Upper lobe of left lung (tissue), 6 donors: ENCODE measurements at regions not wholly inside any gene's neighbourhood (a gene's known extent, or its start where the extent isn't known, plus 50 kb on each side); places are given as distances from the start of the nearest gene placed in this dataset.

Experiments
- ATAC-seq, 2 donors: fragments of 200-7000 bp; cut with Tn5 transposase; one replicate each; pipeline ENCODE4 v1.9.1; 2022; ENCODE audit warnings: mild to moderate bottlenecking in 2 of 2, moderate library complexity in 2 of 2; ENCODE audit not compliant: low FRiP score in 2 of 2
- DNase-seq, 2 donors: peaks; one replicate each; pipeline ENCODE4 v3.0.0-alpha.2; 2019 to 2020
- H3K27ac ChIP-seq, 4 donors: fragments of 200-600 bp; sonication (generic); one replicate each; pipeline ENCODE4 v1.5.1; 2016 to 2019
- H3K27me3 ChIP-seq, 4 donors: fragments of 200-600 bp; sonication (generic); one replicate each; pipeline ENCODE4 v1.5.1; 2017 to 2019
- H3K36me3 ChIP-seq, 4 donors: fragments of 200-600 bp; sonication (generic); one replicate each; pipeline ENCODE4 v1.5.1; 2016 to 2019
- H3K4me1 ChIP-seq, 4 donors: fragments of 200-600 bp; sonication (generic); one replicate each; pipeline ENCODE4 v1.5.1; 2018 to 2019
- H3K4me3 ChIP-seq, 4 donors: fragments of 200-600 bp; sonication (generic); one replicate each; pipeline ENCODE4 v1.5.1; 2017 to 2019; ENCODE audit warnings: mild to moderate bottlenecking in 2 of 4, moderate library complexity in 1 of 4
- H3K9me3 ChIP-seq, 4 donors: fragments of 200-600 bp; sonication (generic); one replicate each; pipeline ENCODE4 v1.5.1; 2018 to 2019
- EP300 ChIP-seq, 4 donors: sonication (generic); formaldehyde crosslinking; IDR thresholded peaks; one replicate each; pipeline ENCODE4 v1.5.1; 2017; ENCODE audit warnings: antibody characterized with exemption in 4 of 4, control low read depth in 2 of 4
- POLR2A ChIP-seq, 4 donors: fragments of 450-650 bp; IDR thresholded peaks; one replicate each; pipeline ENCODE4 v1.5.1; 2016 to 2017; ENCODE audit warnings: antibody characterized with exemption in 4 of 4, mild to moderate bottlenecking in 2 of 4
- POLR2AphosphoS5 ChIP-seq, 2 donors: sonication (generic); formaldehyde crosslinking; IDR thresholded peaks; one replicate each; pipeline ENCODE4 v1.5.1; 2017; ENCODE audit warnings: antibody characterized with exemption in 2 of 2
- WGBS, 2 donors: methylation state at CpG; one replicate each; pipeline ENCODE4 v1.1.5; 2017 to 2018; 5-methylcytosine and 5-hydroxymethylcytosine counted together
- TF ChIP-seq, protein P1 (sequence below), 6 experiments: fragments of 450-650 bp in 4 of 6; fragments of 200-600 bp in 2 of 6; sonication (generic) in 2 of 6; IDR thresholded peaks; one replicate each; pipeline ENCODE4 v1.5.1; 2016 to 2019; ENCODE audit warnings: antibody characterized with exemption in 6 of 6
- donor health status: DM: no; HTN: no; CAD: no; lungs with moderate emphysema.
- donor health status: DM: no; HTN: yes; CAD: no; lungs with severe emphysema.

DNA sequence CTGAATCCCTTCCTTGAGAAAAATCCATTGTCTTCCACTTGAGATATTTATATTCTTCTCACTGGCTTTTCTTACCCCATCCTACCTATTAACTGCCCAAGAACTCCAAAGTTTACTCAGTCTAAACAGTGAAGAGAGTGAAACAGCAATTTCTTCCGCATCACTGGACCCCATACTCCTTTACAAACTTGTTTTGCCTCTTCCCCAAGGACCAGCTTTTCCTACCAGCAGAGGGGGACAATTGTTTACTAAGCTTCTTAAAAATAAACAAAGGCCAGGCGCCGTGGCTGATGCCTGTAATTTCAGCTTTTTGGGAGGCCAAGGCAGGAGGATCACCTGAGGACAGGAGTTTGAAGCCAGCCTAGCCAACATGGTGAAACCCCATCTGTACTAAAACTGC, 52.0 kb downstream of the LRATD1 start:
- ATAC-seq (no peak), DNase-seq (no peak)
- no peak for TF ChIP-seq POLR2A (IDR thresholded peaks at IDR 0.05)
- no peak for TF ChIP-seq POLR2AphosphoS5 (IDR thresholded peaks at IDR 0.05)
- TF ChIP-seq, protein P1, sequence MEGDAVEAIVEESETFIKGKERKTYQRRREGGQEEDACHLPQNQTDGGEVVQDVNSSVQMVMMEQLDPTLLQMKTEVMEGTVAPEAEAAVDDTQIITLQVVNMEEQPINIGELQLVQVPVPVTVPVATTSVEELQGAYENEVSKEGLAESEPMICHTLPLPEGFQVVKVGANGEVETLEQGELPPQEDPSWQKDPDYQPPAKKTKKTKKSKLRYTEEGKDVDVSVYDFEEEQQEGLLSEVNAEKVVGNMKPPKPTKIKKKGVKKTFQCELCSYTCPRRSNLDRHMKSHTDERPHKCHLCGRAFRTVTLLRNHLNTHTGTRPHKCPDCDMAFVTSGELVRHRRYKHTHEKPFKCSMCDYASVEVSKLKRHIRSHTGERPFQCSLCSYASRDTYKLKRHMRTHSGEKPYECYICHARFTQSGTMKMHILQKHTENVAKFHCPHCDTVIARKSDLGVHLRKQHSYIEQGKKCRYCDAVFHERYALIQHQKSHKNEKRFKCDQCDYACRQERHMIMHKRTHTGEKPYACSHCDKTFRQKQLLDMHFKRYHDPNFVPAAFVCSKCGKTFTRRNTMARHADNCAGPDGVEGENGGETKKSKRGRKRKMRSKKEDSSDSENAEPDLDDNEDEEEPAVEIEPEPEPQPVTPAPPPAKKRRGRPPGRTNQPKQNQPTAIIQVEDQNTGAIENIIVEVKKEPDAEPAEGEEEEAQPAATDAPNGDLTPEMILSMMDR (IDR thresholded peaks at IDR 0.05), result no peak
- TF ChIP-seq EP300 (IDR thresholded peaks at IDR 0.05), result no peak
- no peak overlapping the region for H3K4me3 ChIP-seq
- no peaks in the 10 kb centered on the region for H3K36me3 ChIP-seq
- no peak overlapping the region for H3K27ac ChIP-seq
- no peaks in the 10 kb centered on the region for H3K27me3 ChIP-seq
- no peaks in the 10 kb centered on the region for H3K9me3 ChIP-seq
- H3K4me1 ChIP-seq, result no peaks in the 10 kb centered on the region
- WGBS, 2 donors, result 70 to 76% methylated on average over 3 of the region's 3 CpGs

DNA sequence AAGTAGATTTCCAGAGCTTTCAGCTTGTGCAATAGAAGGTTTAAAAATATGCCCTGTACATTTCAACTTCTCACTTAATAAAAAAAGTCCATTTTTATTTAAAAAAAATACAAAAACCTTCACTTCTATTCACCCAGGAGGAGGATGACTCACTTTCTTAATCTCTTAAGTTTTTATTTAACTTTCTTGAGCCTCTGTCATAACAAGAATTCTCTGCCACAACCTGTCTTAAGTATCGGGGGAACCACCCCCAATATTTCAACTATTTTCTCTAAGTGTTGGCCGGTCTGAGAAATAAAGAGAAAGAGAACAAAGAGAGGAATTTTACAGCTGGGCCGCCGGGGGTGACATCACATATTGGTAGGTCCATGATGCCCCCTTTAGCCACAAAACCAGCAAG, 58.4 kb downstream of the LRATD1 start:
- H3K9me3 ChIP-seq, result no peaks in the 10 kb centered on the region
- no peaks in the 10 kb centered on the region for H3K4me1 ChIP-seq
- H3K27ac ChIP-seq, result no peak overlapping the region
- no peaks in the 10 kb centered on the region for H3K27me3 ChIP-seq
- H3K4me3 ChIP-seq, result no peak overlapping the region
- no peak for DNase-seq
- no peak for TF ChIP-seq POLR2A (IDR thresholded peaks at IDR 0.05)
- no peak for TF ChIP-seq EP300 (IDR thresholded peaks at IDR 0.05)
- no peak for TF ChIP-seq POLR2AphosphoS5 (IDR thresholded peaks at IDR 0.05)
- TF ChIP-seq, protein P1 (IDR thresholded peaks at IDR 0.05), result no peak
- no peak for ATAC-seq
- H3K36me3 ChIP-seq, result no peaks in the 10 kb centered on the region
- WGBS, 2 donors, result 90 to 95% methylated on average over 4 of the region's 4 CpGs

DNA sequence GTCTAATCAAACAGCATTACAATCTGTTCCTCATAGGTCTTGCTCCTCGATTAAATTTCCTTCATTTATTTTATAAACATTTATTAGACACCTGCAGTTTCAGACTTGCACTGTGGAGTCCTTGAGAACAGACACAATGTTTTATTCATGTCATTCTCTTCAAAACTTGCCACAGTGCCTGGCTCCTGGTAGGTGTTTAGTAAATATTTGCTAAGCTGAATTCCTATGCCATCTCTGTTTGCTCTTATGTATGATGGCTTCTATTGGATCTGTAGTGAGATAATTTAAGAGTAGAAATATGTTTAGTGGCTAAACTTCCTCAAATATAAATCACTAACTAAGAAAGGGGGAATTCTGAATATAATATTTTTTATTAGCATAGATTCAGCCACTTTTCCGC, 61.4 kb downstream of the LRATD1 start:
- ATAC-seq (no peak), DNase-seq (no peak)
- Histone ChIP-seq H3K9me3 (no peaks in the 10 kb centered on the region), H3K27me3 (no peaks in the 10 kb centered on the region), H3K4me3 (no peak overlapping the region), H3K4me1 (no peaks in the 10 kb centered on the region), H3K27ac (no peak overlapping the region), H3K36me3 (no peaks in the 10 kb centered on the region)
- TF ChIP-seq EP300 (IDR thresholded peaks at IDR 0.05) (no peak), POLR2A (IDR thresholded peaks at IDR 0.05) (no peak), POLR2AphosphoS5 (IDR thresholded peaks at IDR 0.05) (no peak)
- TF ChIP-seq, protein P1 (IDR thresholded peaks at IDR 0.05), result no peak
- 82 to 84% methylated on average over 2 of the region's 2 CpGs for WGBS, 2 donors

DNA sequence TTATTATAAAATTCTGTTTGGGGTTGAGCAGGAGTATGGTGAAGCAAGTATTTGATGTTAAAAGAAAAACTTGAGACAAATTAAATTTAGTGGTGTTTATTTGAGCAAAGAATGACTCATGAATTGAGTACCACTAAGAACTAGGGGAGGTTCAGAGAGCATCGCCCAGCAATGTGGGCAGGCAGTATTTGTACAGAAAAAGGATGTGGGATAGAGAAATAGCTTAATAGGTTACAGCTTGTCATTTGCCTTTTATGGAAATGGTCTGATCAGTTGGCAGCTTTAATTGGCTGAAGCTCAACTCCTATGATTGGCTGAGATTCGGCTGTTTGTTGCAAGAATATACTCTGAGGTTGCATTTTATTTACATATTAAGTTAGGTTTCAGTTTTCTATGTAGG, 68.2 kb downstream of the LRATD1 start:
- no peak for ATAC-seq
- Histone ChIP-seq H3K27me3 (no peaks in the 10 kb centered on the region), H3K36me3 (no peaks in the 10 kb centered on the region), H3K4me3 (no peak overlapping the region), H3K27ac (no peak overlapping the region), H3K4me1 (no peaks in the 10 kb centered on the region), H3K9me3 (no peaks in the 10 kb centered on the region)
- WGBS, 2 donors, result 80 to 85% methylated on average over 2 of the region's 2 CpGs
- no peak for DNase-seq
- TF ChIP-seq POLR2A (IDR thresholded peaks at IDR 0.05) (no peak), EP300 (IDR thresholded peaks at IDR 0.05) (no peak), POLR2AphosphoS5 (IDR thresholded peaks at IDR 0.05) (no peak)
- TF ChIP-seq, protein P1 (IDR thresholded peaks at IDR 0.05), result no peak

DNA sequence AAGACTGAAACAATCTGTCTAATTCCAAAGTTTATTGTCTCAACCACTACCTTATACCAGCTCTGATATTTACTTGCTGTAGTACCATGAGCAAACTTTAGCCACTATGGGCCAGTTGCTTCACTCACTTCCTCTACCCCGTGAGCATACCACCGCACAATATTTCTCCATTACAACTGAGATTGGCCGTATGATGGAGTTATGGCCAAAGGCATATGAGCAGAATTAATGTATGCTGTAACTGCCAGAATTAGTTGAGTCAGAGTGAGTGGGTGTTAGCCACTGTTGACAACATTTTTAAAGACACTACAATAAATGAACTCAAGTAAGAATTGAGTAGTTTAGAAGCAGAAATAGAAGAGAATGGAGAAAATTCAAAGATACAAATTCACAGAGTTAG, 69.7 kb downstream of the LRATD1 start:
- no peak for TF ChIP-seq POLR2AphosphoS5 (IDR thresholded peaks at IDR 0.05)
- no peak for TF ChIP-seq POLR2A (IDR thresholded peaks at IDR 0.05)
- ATAC-seq, result no peak
- Histone ChIP-seq H3K9me3 (no peaks in the 10 kb centered on the region), H3K27me3 (no peaks in the 10 kb centered on the region), H3K36me3 (no peaks in the 10 kb centered on the region), H3K4me1 (no peaks in the 10 kb centered on the region), H3K4me3 (no peak overlapping the region), H3K27ac (no peak overlapping the region)
- WGBS, 2 donors, result 89 to 95% methylated on average over 3 of the region's 3 CpGs
- no peak for DNase-seq
